Cardiac muscle cell (in vitro differentiated cells and primary cell): ENCODE measurements at regions not wholly inside any gene's neighbourhood (a gene's known extent, or its start where the extent isn't known, plus 50 kb on each side); places are given as distances from the start of the nearest gene placed in this dataset.

Experiments used
- DNase-seq, 2 donors: peaks; one replicate each; pipeline versions ENCODE4 v3.0.0 to v3.0.0-alpha.2; 2010 to 2017; ENCODE audit warnings: low read depth in 1 of 2, low spot score in 1 of 2
- H3K27ac ChIP-seq: fragments of 200-600 bp; sonication (generic); 2 replicates; pipeline ENCODE4 v1.5.1; 2016
- H3K27me3 ChIP-seq: fragments of 200-600 bp; sonication (generic); 2 replicates; pipeline ENCODE4 v1.6.0; 2016; ENCODE audit warnings: control low read depth
- H3K36me3 ChIP-seq: fragments of 200-600 bp; sonication (generic); 2 replicates; pipeline ENCODE4 v1.5.1; 2016; ENCODE audit warnings: control low read depth
- H3K4me1 ChIP-seq: fragments of 200-600 bp; sonication (generic); 2 replicates; pipeline ENCODE4 v1.8.1; 2017; ENCODE audit warnings: low read depth, mild to moderate bottlenecking, mixed run types
- H3K4me3 ChIP-seq: fragments of 200-600 bp; sonication (generic); 2 replicates; pipeline ENCODE4 v1.5.1; 2016; ENCODE audit warnings: mild to moderate bottlenecking
- H3K9me3 ChIP-seq: fragments of 200-600 bp; sonication (generic); 2 replicates; pipeline ENCODE4 v1.5.1; 2017; ENCODE audit warnings: low read depth, mild to moderate bottlenecking, control low read depth
- CTCF ChIP-seq: IDR thresholded peaks from 2 replicates; pipeline ENCODE4 v1.5.1; 2012; ENCODE audit warnings: low read depth, mild to moderate bottlenecking, low read length

GRCh38 chr1:209443975-209444651 lies 139.4 kb upstream of the CAMK1G start:
- H3K27ac ChIP-seq: no peak overlapping the region
- TF ChIP-seq CTCF: no peak
- no peak for DNase-seq
- no peaks in the 10 kb centered on the region for H3K36me3 ChIP-seq
- H3K9me3 ChIP-seq: no peaks in the 10 kb centered on the region
- no peaks in the 10 kb centered on the region for H3K27me3 ChIP-seq
- H3K4me3 ChIP-seq: no peak overlapping the region
- no peaks in the 10 kb centered on the region for H3K4me1 ChIP-seq

- Histone ChIP-seq H3K27ac (no peak overlapping the region), H3K36me3 (no peaks in the 10 kb centered on the region), H3K4me3 (no peak overlapping the region), H3K4me1 (no peaks in the 10 kb centered on the region), H3K27me3 (no peaks in the 10 kb centered on the region), H3K9me3 (no peaks in the 10 kb centered on the region)
- no peak for TF ChIP-seq CTCF
- no peak for DNase-seq
Observed at GRCh38 chr1:209444961-209445360, 138.6 kb upstream of the CAMK1G start.

GRCh38 chr1:209445576-209445975 lies 137.9 kb upstream of the CAMK1G start:
- Histone ChIP-seq H3K27ac (no peak overlapping the region), H3K4me3 (no peak overlapping the region), H3K9me3 (no peaks in the 10 kb centered on the region), H3K27me3 (no peaks in the 10 kb centered on the region), H3K36me3 (no peaks in the 10 kb centered on the region), H3K4me1 (no peaks in the 10 kb centered on the region)
- DNase-seq: no peak
- TF ChIP-seq CTCF: no peak

- H3K9me3 ChIP-seq: no peaks in the 10 kb centered on the region
- no peaks in the 10 kb centered on the region for H3K36me3 ChIP-seq
- no peaks in the 10 kb centered on the region for H3K4me1 ChIP-seq
- H3K27ac ChIP-seq: no peak overlapping the region
- H3K27me3 ChIP-seq: no peaks in the 10 kb centered on the region
- no peak overlapping the region for H3K4me3 ChIP-seq
- DNase-seq: no peak
- no peak for TF ChIP-seq CTCF
Observed at GRCh38 chr1:209446356-209446755, 137.2 kb upstream of the CAMK1G start.

GRCh38 chr1:209454340-209454994 lies 129.0 kb upstream of the CAMK1G start:
- DNase-seq: no peak
- Histone ChIP-seq H3K4me1 (peaks cover 18% of the 10 kb centered on the region), H3K27ac (no peak overlapping the region), H3K36me3 (no peaks in the 10 kb centered on the region), H3K27me3 (no peaks in the 10 kb centered on the region), H3K4me3 (no peak overlapping the region), H3K9me3 (no peaks in the 10 kb centered on the region)
- TF ChIP-seq CTCF: no peak
